ENCODE measurements at regions not wholly inside any gene's neighbourhood (a gene's known extent, or its start where the extent isn't known, plus 50 kb on each side); places are given as distances from the start of the nearest gene placed in this dataset.

DNA sequence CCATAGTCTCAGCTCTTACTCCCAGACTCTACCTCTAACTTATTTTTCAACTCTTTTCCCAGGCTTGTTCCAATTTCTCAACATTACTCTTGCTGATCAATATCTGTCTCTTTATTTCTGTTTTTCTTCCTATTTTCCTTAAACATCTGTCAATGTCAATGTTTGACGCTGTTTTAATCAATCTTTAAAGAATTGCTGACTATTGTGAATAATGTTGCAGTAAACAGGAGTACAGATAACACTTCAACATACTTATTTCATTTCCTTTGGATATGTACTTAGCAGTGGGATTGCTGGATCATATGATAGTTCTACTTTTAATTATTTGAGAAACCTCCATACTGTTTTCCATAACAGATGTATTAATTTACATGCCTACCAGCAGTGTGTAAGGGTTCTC, 229.0 kb downstream of the TRIM36 start:
- TF ChIP-seq EZH2 (IDR thresholded peaks at IDR 0.05; ENCODE audit: insufficient read depth, poor library complexity, severe bottlenecking) (no peak), EZH2phosphoT487 (IDR thresholded peaks at IDR 0.05; ENCODE audit: insufficient read depth, low read depth) (no peak)

Data from GM23248 (cell line).